NCI-H82 treated with DMSO at 0.1 percent for 48 hours (cell line): ENCODE measurements at regions not wholly inside any gene's neighbourhood (a gene's known extent, or its start where the extent isn't known, plus 50 kb on each side); places are given as distances from the start of the nearest gene placed in this dataset.
"Not testable (repeated sequence)": the region's sequence is repeated elsewhere in the genome, so short reads cannot be mapped to it uniquely, and the experiment has no call there.

ENCODE experiments used
- DNase-seq: peaks from one replicate; lab custom pipeline; 2025; ENCODE audit not compliant: unreplicated experiment; lab: John Stamatoyannopoulos, UW

DNA sequence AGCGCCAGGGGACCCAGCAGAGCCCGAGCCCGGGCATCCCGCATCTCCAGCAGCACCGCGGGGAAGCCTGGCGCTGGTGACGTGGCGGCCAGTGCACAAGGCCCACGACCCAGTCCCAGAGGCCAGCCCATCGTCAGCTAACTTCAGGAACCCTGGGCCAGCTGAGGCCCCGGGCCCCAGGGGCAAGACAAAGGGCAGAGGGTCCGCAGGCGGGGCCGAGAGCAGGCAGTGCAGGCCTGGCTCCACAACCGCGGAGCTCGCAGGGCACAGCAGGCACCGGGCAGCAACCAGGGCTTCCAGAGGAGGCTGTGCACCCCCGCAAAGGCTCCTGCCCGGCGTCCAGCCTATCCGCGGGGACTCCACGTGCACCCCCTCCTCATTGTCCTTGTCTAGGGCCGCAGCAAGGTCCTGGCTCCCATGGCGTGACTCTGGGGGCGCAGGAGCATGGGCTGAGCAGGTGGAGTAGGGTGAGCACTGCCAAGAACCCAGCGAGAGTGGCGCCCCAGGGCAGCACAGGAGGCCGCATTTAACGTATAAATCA is 352.5 kb downstream of the KCNJ18 start:
- not testable (repeated sequence) for DNase-seq

DNA sequence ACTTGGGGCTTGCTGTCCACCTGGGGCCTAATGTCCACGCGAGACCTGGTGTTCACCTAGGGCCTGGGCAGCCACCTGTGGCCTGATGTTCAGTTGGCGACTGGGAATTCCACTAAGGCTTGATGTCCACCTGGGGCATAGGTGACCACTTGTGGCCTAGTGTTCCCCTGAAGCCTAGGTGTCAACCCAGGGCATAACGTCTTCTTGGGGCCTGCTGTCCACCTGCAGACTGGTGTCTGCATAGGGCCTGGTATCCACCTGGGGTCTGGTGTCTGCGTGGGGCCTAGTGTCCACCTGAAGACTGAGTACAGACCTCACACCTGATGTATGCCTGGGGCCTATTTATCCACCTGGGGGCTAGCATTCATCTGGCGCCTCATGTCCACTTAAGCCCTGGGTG is 355.2 kb downstream of the KCNJ18 start:
- not testable (repeated sequence) for DNase-seq

DNA sequence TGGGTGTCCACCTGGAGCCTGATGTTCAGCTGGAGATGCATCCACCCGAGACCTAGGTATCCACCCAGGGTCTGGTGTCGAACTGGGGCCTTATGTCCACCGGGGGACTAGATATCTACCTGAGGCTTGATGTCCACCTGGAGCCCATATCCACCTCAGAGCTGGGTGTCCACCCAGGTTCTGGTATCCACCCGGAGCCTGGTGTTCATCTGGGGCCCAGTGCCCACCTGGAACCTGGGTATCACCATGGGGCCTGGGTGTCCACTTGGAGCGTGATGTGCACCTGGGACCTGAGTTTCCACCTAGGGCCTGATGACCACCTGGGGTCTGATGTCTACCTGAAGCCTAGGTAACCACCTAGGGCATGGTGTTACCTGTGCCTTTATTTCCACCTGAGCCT is 355.9 kb downstream of the KCNJ18 start:
- DNase-seq, result not testable (repeated sequence)

DNA sequence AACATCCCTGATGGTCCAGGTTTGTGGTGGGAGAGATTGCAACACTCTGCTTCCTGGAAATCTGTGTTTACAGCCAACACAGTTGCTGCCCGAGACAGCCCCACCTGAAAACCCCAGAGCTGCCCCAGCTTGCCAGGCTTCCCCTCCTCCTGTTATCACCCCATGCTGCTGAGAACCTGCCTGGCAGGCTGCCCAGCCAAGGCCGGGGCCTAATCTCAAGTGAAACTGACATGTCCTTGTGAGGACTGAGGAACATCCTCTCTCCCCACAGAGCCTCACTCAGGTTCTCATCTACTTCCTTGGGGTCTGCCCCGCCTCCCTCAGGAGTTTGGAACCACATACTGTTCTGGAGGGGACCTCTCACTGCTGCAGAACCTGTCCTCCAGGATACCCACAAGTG is 358.4 kb downstream of the KCNJ18 start:
- not testable (repeated sequence) for DNase-seq

DNA sequence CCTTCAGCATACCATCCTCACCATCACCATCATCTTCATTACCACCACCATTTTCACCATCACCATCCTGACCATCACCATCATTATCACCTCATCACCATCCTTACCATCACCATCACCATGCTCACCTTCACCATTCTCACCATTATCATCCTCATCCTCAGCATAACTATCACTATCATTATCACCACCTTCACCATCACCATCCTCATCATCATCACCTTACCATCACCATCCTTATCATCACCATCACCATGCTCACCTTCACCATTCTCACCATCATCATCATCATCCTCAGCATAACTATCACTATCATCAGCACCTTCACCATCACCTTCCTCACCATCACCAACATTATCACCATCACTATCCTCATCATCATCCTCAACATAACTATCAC is 360.4 kb downstream of the KCNJ18 start:
- DNase-seq, result not testable (repeated sequence)

DNA sequence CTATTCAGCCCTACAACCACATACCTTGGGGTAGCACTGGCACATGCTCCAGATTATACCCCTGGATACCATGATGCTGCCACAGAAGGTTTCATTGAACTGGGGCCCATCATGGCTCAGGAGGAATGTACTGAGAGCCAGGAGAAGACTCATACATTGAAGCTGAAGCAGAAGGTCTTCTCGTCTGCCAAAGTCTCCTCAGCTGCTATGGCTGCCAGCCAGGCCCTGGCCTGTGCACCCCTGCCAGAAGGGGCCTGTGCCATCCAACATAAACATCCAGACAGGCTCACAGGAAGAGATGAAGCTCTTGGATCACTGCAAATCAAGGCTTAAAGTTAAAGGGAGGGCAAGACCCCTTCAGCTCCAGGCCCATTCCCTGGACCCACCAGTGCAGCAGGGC is 364.2 kb downstream of the KCNJ18 start:
- not testable (repeated sequence) for DNase-seq

DNA sequence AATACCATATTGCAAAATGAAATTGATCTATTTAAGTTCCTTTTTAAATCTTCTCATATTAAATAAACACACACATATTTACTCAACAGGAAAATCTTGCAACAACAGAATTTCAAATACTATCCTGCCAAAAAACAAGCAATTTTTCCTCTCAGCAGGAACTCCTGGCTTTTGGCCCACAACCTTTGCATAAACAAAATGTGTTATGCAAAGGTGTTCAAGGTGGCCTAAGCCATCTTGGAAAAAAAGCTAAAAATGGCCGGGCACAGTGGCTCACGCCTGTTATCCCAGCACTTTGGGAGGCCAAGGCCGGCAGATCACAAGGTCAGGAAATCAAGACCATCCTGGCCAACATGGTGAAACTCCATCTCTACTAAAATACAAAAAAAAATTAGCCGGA is 383.6 kb downstream of the KCNJ18 start:
- not testable (repeated sequence) for DNase-seq

DNA sequence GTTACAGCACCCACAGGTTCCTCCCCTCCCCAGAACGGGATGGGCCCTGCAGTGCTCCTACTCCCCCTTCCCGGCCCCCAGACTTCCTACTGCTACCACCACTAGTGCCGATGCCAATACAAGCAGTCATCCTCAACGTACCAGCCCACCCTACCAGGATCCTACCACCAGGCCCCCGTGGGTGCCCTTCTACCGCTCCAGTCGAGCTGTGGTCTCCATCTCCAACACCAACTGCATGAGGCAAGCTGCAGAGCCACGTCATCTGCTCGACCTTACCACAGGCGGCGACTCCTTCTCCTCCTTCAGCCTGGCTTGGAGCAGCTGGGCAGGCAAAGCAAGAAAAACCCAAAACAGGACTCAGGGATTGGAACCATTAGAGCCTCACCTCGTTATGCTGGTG is 396.3 kb downstream of the KCNJ18 start:
- DNase-seq, result not testable (repeated sequence)

DNA sequence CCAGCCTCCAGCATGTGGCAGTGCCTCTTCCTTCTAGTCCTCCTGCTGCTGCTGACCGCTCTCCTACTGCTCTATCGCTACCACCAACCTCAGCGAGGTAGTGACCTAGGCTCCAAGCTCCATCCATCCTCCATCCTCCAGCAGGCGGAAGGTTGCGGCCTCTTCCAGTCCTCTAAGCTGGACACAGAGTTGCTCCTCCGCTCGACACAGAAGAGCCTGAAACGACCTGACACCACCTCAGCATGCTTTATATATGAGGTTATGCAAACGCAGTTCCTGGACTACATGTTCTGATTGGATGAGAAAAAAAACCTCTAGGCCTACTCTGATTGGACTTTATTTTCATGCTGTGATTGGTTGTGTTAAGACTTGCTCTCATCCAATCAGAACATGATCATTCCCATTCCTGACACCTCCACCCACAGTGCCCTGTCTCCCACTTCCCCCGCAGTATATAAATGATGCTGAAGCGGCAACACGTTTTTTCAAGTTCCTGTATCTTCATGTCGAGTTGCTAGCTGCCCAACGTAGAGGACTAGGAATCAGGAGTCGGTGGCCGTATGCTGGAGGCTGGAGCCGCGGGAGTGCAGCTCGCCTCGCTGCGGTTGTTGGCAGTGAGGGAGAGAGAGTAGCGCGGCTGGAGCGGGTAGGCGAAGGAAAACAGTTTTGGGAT is 398.1 kb downstream of the KCNJ18 start:
- no peak for DNase-seq

DNA sequence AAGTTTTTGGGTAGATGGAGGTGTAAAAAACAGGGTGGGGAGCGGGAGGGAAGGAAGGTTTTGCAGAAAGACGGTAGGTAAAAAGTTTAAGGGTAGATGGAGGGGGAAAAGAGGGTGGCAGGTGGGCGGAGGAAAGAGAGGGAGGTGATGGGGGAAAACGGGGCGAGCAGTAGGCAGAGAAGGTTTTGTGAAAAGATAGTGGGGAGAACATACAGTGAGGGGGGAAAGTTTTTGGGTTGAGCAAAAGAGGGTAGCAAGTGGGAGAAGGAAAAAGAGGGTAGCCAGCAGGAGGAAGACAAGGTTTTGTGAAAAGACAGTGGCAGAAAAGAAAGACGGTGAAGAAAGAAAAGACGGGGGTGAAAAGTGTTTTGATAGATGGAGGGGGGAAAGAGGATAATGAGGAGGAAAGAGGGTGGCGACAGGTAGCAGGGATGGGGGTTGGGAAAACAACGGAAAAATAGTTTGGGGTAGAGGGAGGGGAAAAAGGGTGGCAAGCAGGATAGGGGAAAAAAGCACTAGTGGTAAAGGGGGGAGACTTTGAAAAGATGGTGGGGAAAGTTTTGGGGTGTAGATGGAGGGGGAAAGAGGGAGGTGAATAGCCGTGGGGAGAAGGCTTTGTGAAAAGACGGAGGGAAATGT is 398.8 kb downstream of the KCNJ18 start:
- DNase-seq, result not testable (repeated sequence)

DNA sequence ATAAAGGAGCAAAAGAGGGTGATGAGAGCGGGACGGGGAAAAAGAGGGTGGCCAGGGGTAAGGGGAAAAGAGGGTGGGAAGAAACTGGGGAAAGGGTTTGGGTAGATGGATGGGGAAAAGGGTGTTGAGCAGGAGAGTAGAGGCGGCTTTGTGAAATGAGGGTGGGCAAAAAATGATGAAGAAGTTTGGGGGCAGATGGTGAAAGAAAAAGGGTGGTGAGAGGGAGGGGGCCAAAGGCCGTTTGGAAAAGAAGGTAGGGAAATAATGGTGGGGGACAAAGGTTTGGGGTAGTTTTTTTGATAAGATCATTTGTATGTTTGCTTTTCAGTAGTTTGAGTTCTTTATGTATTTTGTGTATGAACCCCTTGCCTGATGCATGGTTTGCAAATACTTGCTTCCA is 399.5 kb downstream of the KCNJ18 start:
- DNase-seq, result not testable (repeated sequence)

DNA sequence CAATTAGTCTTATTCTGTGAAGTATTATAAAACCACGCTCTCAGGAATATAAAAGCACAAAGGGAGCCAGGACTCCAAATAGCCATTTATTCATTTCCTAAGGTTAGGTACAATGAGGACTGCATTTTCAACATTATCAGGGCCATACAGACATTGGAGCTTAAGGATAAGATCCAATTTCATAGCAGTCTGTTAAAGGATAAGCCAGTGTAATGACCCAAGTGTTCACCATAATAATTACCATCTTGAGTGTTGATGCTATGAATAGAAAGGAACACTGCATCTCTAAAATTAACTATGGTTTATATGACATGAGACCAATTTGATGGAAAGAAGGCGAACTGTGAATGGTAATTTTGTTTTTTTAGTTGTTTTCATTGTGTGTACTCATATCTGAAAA is 403.1 kb downstream of the KCNJ18 start:
- DNase-seq, result not testable (repeated sequence)

DNA sequence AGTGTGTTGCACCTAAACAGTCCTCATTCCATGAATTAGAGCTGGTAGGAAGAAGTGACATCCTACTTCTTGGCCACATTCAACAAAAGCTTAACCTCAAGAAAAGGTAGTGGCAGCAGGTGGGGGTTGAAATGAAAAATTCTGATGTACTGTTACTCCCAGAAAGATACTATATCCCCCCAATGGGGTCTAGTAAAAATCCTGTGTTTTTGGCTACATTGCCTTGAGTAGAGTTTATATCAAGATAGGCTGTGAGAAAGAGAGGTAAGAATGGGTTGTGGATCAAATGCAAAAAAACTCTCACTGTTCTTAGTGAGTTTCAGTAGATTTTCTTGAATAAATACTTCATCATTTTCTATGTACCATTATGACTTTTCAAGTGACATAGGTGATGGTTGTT is 407.3 kb downstream of the KCNJ18 start:
- DNase-seq, result not testable (repeated sequence)

DNA sequence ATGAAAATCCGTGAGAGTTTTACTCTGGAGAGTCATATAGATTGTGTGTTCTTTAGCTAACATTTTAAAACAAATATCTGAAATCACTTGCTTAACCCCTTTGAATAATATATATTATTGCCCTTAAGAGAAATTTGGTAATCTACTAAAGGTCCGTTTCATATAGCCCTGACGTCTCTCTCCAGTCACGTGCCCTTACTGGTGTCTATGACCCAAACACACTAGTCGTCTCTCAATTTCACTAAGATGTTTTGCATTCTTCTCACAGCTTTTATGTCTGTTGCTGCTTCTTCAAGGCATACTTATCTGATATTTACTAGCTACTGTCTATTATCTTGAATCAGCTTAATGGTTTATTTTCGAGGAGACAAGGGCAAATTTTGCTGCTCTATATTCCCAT is 409.9 kb downstream of the KCNJ18 start:
- no peak for DNase-seq

DNA sequence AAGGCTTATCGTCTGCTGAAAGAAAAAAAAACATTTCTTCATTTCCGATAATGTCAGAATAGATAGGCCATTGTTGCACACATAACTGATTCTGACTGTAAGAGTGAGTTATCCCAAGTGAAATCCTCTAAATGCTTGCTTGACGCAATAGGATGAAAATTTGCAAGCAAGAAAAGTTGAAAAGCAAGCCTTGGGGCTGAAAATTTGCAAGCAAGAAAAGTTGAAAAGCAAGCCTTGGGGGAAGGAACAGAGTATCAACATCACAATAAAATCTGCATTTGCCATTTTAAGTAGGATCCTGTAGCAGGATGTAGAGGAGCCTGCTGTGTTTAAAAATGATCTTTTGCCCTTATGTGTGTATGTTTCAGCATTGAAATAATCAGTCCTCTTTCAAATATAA is 424.4 kb downstream of the KCNJ18 start:
- DNase-seq, result not testable (repeated sequence)

DNA sequence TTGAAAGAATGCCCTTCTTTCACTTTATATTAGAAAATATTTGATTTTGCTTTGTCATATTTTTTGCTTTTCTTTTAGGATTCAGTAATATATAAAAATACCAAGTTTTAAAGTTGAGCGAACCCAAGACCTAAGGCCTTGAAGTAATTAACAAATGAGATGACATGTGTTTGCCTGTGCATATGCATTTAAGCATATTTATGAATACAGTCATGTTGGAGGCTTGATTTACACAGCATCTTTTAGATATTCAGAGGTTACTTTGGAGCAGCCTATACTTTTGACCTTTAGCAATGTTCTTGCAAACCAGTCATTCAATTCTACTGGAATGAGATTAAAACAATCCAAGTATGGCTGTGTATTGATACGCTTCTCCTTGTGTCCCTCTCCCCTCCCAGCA is 425.1 kb downstream of the KCNJ18 start:
- not testable (repeated sequence) for DNase-seq

DNA sequence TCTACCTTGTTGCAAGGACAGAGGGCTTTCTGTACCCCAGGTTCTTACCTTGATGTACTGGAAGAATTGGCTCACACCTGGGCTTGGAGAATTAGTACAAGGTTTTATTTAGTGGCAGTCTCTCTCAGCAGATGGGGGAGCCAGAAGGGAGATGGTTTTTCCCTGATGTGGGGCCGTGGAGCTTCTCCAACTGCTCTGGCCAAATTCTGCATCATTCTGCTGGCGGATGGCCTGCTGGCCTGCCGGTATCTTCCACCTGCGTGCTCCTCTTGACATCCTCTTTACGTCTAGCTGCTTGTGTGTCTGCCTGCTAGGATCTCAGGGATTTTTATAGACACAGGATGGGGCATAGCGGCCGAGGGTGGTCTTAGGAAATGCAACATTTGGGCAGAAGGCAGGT is 426.7 kb downstream of the KCNJ18 start:
- DNase-seq, result not testable (repeated sequence)

DNA sequence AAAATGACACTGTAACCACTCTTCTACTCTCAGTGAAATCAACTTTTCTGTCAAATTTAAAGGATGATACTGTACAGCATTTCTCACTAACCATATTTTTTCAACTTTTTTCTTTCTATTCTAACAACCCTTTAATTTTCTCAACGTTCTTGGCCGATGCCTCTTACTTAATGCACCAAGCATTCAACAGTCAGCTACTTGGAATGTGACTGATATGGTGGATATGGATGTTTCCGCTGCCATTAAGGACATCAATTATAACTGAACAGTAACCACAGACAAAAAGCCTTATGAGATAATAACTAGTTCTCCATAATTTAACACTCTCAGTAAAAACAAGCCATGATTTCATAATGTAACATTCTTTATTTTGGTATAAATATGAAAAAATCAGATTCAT is 427.4 kb downstream of the KCNJ18 start:
- not testable (repeated sequence) for DNase-seq

DNA sequence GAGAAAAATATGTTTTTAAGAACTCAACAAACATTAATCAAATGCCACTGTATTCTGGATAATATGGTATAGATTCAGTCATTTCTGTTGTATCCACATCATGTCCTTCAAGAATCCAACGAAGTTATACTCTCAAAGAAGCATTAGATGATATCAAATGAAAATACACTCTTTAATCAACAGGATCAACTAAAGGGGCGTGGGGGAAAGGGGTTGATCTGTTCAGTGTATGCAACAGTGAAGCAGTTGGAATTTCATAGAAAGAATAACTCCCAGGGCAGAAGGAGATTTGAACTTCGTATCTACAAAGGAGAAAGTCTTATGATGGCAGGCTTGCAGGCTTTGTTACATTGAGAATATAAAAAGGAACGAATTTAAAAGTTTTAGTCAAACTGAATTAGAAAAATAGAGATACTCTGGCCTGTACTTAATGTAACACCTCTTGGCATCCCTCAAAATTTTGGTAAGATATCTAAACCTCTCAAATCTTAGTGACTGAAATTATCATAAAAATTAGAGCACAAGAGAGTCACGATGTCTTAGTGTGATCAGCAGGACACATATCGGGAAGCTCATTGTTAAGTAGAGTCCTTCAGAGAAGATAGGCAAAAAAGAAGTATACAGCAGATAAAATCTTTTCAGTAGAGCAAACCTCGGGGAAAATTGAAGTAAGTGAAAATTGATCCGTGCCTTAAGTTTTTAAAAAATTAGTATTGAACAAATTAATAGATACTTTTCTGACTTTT is 431.4 kb downstream of the KCNJ18 start:
- no peak for DNase-seq

DNA sequence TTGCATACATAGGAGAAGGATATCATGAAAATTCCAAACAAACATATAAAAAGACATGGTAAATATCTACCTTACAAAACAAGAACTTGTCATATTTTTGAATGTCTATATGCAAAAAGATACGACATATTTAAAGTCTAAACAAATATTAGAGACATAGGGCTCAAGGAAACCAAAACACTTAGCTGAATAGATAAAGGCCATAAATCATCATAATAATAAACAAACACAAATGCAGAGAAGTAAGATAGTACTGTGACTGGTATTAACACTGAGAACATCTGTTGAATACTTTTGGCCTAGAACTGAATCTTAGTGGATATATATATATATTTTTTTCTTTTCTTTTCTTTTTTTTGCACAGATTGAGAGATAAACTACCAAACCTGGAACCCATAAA is 435.8 kb downstream of the KCNJ18 start:
- DNase-seq, result no peak

DNA sequence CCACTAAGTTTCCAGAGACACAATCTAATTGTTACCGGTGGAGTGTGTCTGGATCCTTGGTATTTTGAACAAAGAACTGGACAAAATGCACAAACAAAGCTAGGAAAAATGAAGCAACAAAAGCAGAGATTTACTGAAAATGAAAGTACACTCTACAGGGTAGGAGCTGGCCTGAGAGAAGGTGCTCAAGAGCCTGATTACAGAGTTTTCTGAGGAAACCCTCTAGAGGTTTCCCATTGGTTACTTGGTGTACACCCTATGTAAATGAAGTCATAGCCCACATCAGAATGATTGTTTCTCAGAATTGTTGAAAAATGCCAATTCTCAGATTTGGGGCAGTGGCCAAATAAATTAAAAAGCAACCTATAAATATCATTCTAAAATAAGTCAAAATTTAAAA is 436.4 kb downstream of the KCNJ18 start:
- DNase-seq, result no peak

DNA sequence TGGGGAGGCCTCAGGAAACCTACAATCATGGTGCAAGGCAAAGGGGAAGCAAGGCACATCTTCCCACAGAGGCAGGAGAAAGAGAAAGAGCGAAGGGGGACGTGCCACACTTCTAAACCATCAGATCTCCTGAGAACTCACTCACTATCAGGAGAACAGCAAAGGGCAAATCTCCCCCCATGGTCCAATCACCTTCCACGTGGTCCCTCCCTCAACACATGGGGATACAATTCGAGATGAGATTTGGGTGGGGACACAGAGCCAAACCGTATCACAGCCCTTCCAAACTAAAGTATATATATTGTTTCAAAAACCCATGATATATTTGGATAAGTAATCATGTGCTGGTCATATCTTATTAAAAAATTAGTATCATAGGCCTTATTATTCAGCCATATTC is 437.6 kb downstream of the KCNJ18 start:
- not testable (repeated sequence) for DNase-seq
